NCI-H526 treated with DMSO at 0.1 percent for 48 hours (cell line): ENCODE measurements at regions not wholly inside any gene's neighbourhood (a gene's known extent, or its start where the extent isn't known, plus 50 kb on each side); places are given as distances from the start of the nearest gene placed in this dataset.
"Not testable (repeated sequence)": the region's sequence is repeated elsewhere in the genome, so short reads cannot be mapped to it uniquely, and the experiment has no call there.

Source experiments
- DNase-seq: peaks from one replicate; lab custom pipeline; 2025; lab: John Stamatoyannopoulos, UW

DNA sequence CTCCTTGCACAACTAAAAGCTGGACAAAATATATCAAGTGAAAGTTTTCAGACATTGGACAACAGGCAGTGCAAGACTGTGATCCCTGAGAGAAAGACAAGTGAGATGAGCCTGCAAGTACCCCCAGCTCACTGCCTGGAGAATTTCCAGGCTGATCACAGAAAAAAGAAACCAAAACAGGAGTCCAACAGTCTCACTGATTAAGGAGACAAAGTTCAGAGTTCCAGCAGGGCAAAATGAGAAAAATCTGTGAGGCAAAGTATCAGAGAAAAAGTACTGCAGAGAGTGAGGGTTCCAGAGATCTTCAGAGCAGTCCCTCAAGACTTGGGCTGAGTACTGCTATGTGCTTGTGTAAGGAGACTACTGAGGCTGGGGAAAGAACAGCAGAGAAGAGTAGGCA is 56.0 kb upstream of the PRSS3 start:
- DNase-seq: no peak

DNA sequence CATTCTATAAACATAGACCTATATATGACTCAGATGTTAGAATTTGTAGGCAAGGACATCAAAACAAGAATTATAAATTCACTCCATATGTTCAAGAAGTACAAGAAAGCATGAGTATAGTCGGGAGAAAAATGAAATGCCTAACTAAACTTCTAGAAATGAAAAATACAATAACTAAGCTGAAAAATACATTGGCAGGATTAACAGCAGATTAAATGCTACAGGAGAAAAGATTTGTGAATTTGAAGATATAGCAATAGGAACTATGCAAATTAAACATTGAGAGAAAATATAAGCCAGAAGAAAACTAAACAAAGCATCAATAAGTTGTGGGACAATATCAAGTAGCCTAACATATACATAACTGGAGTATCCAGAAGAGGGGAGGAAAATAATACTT is 55.3 kb upstream of the PRSS3 start:
- no peak for DNase-seq

DNA sequence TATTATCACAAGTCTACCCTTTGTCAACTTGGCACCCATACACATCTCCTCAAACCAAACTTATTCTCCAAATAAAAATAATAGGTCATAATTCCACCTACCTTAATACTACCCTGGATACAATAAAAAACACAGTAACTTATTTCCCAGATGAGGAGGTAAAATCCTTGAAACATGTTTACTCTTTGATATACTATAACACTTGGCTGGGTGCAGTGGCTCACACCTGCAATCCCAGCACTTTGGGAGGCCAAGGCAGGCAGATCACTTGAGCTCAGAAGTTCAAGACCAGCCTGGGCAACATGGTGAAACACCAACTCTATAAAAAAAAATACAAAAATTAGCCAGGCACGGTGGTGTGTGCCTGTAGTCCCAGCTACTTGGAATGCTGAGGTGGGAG is 54.4 kb upstream of the PRSS3 start:
- DNase-seq: not testable (repeated sequence)

DNA sequence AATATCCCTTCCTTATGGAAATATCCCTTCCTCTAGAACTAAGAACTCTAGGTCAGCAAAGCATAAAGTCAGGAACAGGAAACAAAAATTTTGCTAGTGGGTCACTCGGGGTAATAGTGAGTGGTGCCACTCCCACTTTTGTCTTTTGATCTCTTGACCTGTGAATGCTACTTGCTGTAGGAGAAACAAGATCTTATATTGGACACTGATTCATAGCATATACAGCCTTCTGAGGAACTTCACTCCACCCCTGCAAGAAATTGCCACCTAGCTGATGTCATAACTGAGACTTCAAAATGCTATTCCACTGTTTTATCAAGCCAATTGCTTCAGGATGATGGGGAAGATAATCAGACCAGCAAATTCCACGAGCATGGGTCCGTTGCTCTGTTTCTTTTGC is 53.3 kb upstream of the PRSS3 start:
- no peak for DNase-seq

DNA sequence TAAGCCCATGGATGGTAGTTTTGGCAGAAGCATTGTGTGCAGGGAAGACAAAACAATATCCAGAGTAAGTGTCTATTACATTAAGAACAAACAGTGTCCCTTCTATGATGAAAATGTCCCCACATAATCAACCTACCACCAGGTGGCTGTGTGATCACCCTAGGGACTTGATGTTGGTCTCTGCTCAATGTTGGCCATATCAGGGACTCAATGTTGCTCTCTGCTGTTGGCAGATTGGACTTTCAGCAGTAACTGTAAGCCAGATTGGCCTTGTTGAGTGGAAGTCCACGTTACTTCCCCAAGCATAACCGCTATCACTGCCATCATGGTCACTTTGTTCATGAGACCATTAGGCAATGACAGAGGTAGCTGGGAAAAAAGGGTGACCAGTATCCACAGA is 52.8 kb upstream of the PRSS3 start:
- DNase-seq: no peak
